H1 (cell line): ENCODE measurements at regions not wholly inside any gene's neighbourhood (a gene's known extent, or its start where the extent isn't known, plus 50 kb on each side); places are given as distances from the start of the nearest gene placed in this dataset.

Experiments used
- TF ChIP-seq, protein P1 (sequence below): fragments of 300-600 bp; sonication (generic); IDR thresholded peaks from 2 replicates; pipeline ENCODE4 v1.7.1; 2012; ENCODE audit warnings: low read length, moderate library complexity, mild to moderate bottlenecking, inconsistent platforms; ENCODE audit not compliant: insufficient replicate concordance

DNA sequence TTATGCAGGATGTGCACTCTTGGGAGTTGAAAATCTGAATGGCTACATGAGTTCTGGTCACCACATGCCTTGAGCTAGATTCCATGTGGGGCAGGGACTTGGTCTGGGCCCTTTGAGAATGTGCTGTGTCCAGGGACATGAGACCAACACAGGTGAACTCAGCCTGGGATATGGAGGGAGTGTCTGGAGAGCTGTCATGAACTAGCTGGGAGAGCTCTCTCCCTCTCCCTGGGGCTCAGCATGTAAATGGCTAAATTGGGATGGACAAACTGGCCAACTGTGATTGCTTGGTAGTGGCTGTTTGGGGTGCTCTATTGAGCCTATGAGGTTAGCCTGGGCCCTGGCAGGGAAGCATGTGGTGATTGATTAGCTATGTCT, 105.1 kb upstream of the HS6ST1 start (continued):
- TF ChIP-seq, protein P1, sequence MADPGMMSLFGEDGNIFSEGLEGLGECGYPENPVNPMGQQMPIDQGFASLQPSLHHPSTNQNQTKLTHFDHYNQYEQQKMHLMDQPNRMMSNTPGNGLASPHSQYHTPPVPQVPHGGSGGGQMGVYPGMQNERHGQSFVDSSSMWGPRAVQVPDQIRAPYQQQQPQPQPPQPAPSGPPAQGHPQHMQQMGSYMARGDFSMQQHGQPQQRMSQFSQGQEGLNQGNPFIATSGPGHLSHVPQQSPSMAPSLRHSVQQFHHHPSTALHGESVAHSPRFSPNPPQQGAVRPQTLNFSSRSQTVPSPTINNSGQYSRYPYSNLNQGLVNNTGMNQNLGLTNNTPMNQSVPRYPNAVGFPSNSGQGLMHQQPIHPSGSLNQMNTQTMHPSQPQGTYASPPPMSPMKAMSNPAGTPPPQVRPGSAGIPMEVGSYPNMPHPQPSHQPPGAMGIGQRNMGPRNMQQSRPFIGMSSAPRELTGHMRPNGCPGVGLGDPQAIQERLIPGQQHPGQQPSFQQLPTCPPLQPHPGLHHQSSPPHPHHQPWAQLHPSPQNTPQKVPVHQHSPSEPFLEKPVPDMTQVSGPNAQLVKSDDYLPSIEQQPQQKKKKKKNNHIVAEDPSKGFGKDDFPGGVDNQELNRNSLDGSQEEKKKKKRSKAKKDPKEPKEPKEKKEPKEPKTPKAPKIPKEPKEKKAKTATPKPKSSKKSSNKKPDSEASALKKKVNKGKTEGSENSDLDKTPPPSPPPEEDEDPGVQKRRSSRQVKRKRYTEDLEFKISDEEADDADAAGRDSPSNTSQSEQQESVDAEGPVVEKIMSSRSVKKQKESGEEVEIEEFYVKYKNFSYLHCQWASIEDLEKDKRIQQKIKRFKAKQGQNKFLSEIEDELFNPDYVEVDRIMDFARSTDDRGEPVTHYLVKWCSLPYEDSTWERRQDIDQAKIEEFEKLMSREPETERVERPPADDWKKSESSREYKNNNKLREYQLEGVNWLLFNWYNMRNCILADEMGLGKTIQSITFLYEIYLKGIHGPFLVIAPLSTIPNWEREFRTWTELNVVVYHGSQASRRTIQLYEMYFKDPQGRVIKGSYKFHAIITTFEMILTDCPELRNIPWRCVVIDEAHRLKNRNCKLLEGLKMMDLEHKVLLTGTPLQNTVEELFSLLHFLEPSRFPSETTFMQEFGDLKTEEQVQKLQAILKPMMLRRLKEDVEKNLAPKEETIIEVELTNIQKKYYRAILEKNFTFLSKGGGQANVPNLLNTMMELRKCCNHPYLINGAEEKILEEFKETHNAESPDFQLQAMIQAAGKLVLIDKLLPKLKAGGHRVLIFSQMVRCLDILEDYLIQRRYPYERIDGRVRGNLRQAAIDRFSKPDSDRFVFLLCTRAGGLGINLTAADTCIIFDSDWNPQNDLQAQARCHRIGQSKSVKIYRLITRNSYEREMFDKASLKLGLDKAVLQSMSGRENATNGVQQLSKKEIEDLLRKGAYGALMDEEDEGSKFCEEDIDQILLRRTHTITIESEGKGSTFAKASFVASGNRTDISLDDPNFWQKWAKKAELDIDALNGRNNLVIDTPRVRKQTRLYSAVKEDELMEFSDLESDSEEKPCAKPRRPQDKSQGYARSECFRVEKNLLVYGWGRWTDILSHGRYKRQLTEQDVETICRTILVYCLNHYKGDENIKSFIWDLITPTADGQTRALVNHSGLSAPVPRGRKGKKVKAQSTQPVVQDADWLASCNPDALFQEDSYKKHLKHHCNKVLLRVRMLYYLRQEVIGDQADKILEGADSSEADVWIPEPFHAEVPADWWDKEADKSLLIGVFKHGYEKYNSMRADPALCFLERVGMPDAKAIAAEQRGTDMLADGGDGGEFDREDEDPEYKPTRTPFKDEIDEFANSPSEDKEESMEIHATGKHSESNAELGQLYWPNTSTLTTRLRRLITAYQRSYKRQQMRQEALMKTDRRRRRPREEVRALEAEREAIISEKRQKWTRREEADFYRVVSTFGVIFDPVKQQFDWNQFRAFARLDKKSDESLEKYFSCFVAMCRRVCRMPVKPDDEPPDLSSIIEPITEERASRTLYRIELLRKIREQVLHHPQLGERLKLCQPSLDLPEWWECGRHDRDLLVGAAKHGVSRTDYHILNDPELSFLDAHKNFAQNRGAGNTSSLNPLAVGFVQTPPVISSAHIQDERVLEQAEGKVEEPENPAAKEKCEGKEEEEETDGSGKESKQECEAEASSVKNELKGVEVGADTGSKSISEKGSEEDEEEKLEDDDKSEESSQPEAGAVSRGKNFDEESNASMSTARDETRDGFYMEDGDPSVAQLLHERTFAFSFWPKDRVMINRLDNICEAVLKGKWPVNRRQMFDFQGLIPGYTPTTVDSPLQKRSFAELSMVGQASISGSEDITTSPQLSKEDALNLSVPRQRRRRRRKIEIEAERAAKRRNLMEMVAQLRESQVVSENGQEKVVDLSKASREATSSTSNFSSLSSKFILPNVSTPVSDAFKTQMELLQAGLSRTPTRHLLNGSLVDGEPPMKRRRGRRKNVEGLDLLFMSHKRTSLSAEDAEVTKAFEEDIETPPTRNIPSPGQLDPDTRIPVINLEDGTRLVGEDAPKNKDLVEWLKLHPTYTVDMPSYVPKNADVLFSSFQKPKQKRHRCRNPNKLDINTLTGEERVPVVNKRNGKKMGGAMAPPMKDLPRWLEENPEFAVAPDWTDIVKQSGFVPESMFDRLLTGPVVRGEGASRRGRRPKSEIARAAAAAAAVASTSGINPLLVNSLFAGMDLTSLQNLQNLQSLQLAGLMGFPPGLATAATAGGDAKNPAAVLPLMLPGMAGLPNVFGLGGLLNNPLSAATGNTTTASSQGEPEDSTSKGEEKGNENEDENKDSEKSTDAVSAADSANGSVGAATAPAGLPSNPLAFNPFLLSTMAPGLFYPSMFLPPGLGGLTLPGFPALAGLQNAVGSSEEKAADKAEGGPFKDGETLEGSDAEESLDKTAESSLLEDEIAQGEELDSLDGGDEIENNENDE, result no peak
